Panc1 (cell line): ENCODE measurements at regions not wholly inside any gene's neighbourhood (a gene's known extent, or its start where the extent isn't known, plus 50 kb on each side); places are given as distances from the start of the nearest gene placed in this dataset.

ENCODE experiments used
- POLR2AphosphoS5 ChIP-seq: IDR thresholded peaks from 2 replicates; pipeline ENCODE4 v1.6.1; 2012; ENCODE audit warnings: mild to moderate bottlenecking, low read depth, low read length, moderate library complexity
- SIN3A ChIP-seq: IDR thresholded peaks from 2 replicates; pipeline ENCODE4 v1.6.1; 2012; ENCODE audit warnings: low read depth, mild to moderate bottlenecking, low read length, moderate library complexity, borderline replicate concordance; ENCODE audit not compliant: insufficient read depth
- TCF7L2 ChIP-seq: IDR thresholded peaks from 2 replicates; pipeline ENCODE4 v1.6.1; 2011; ENCODE audit warnings: mild to moderate bottlenecking, low read depth, low read length, inconsistent platforms
- TF ChIP-seq, protein P1 (sequence below): fragments of 450-650 bp; IDR thresholded peaks from 2 replicates; pipeline ENCODE4 v1.5.1; 2017; ENCODE audit warnings: mild to moderate bottlenecking

DNA sequence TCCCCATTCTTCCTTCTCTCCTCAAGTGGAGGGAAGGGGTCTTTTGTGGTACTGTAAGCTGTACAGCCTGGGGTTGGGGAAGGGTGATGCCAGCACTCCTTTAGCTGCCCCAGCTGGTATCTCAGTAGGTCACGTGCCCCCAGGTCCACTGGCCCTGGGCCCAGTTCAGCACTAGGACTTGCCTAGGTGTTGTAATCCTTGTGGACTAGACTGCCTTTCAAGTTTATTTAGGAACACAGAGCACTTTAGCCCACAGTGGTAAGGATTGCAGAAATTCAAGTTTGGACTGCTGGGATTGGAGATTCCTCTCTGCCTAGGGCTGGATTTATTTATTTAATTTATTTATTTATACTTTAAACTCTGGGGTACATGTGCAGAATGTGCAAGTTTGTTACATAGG is 569.6 kb downstream of the AACS start:
- TF ChIP-seq, protein P1, sequence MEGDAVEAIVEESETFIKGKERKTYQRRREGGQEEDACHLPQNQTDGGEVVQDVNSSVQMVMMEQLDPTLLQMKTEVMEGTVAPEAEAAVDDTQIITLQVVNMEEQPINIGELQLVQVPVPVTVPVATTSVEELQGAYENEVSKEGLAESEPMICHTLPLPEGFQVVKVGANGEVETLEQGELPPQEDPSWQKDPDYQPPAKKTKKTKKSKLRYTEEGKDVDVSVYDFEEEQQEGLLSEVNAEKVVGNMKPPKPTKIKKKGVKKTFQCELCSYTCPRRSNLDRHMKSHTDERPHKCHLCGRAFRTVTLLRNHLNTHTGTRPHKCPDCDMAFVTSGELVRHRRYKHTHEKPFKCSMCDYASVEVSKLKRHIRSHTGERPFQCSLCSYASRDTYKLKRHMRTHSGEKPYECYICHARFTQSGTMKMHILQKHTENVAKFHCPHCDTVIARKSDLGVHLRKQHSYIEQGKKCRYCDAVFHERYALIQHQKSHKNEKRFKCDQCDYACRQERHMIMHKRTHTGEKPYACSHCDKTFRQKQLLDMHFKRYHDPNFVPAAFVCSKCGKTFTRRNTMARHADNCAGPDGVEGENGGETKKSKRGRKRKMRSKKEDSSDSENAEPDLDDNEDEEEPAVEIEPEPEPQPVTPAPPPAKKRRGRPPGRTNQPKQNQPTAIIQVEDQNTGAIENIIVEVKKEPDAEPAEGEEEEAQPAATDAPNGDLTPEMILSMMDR = no peak
- no peak for TF ChIP-seq POLR2AphosphoS5
- TF ChIP-seq TCF7L2 = no peak
- no peak for TF ChIP-seq SIN3A
